Ishikawa (cell line): ENCODE measurements at regions not wholly inside any gene's neighbourhood (a gene's known extent, or its start where the extent isn't known, plus 50 kb on each side); places are given as distances from the start of the nearest gene placed in this dataset.

ENCODE experiments used
- CEBPB ChIP-seq: IDR thresholded peaks from 2 replicates; pipeline ENCODE4 v1.6.1; 2012
- CREB1 ChIP-seq: IDR thresholded peaks from 2 replicates; pipeline ENCODE4 v1.6.1; 2012; ENCODE audit warnings: low read depth
- EGR1 ChIP-seq: IDR thresholded peaks from 2 replicates; pipeline ENCODE4 v1.6.1; 2012
- EP300 ChIP-seq: IDR thresholded peaks from 2 replicates; pipeline ENCODE4 v1.6.1; 2012; ENCODE audit warnings: borderline replicate concordance
- FOXM1 ChIP-seq: IDR thresholded peaks from 2 replicates; pipeline ENCODE4 v1.6.1; 2012; ENCODE audit warnings: low read depth, borderline replicate concordance
- MAX ChIP-seq: IDR thresholded peaks from 2 replicates; pipeline ENCODE4 v1.6.1; 2012
- NFIC ChIP-seq: IDR thresholded peaks from 2 replicates; pipeline ENCODE4 v1.6.1; 2012
- RAD21 ChIP-seq: IDR thresholded peaks from 2 replicates; pipeline ENCODE4 v1.6.1; 2012; ENCODE audit warnings: low read depth
- TAF1 ChIP-seq: IDR thresholded peaks from 2 replicates; pipeline ENCODE4 v1.6.1; 2012; ENCODE audit warnings: low read depth, mild to moderate bottlenecking
- TCF12 ChIP-seq: IDR thresholded peaks from 2 replicates; pipeline ENCODE4 v1.6.1; 2012; ENCODE audit warnings: low read depth
- TEAD4 ChIP-seq: IDR thresholded peaks from 2 replicates; pipeline ENCODE4 v1.6.1; 2012
- YY1 ChIP-seq: IDR thresholded peaks from 2 replicates; pipeline ENCODE4 v1.6.1; 2012; ENCODE audit warnings: low read depth
- ZBTB7A ChIP-seq: IDR thresholded peaks from 2 replicates; pipeline ENCODE4 v1.6.1; 2012; ENCODE audit warnings: low read depth
- TF ChIP-seq, protein P1 (sequence below): IDR thresholded peaks from 2 replicates; pipeline ENCODE4 v1.6.1; 2012; ENCODE audit warnings: low read depth, mild to moderate bottlenecking
- TF ChIP-seq, protein P2 (sequence below): IDR thresholded peaks from 2 replicates; pipeline ENCODE4 v1.6.1; 2012

DNA sequence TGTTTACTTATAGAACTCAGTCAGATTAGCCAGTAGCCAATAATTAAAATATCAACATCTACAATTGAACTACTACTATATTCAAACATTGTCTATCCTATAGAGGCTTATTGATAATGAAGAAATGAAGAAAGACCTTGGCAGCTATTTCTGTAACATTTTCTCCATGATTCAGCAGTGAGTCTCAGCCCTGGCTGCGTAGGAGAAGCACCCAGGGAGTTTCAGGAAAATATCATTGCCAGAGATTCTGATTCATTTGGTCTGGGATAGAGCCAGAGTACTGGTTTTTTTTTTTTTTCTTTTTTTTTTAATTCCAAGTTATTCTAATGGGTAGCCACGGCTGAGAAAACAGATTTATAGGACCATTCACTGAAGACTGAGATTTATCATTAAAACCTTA is 404.8 kb downstream of the TXNL1 start:
- TF ChIP-seq NFIC (no peak), EGR1 (no peak), MAX (no peak), TEAD4 (no peak), TAF1 (no peak), YY1 (no peak), EP300 (no peak), CEBPB (no peak), FOXM1 (no peak), CREB1 (no peak)
- TF ChIP-seq, protein P1, sequence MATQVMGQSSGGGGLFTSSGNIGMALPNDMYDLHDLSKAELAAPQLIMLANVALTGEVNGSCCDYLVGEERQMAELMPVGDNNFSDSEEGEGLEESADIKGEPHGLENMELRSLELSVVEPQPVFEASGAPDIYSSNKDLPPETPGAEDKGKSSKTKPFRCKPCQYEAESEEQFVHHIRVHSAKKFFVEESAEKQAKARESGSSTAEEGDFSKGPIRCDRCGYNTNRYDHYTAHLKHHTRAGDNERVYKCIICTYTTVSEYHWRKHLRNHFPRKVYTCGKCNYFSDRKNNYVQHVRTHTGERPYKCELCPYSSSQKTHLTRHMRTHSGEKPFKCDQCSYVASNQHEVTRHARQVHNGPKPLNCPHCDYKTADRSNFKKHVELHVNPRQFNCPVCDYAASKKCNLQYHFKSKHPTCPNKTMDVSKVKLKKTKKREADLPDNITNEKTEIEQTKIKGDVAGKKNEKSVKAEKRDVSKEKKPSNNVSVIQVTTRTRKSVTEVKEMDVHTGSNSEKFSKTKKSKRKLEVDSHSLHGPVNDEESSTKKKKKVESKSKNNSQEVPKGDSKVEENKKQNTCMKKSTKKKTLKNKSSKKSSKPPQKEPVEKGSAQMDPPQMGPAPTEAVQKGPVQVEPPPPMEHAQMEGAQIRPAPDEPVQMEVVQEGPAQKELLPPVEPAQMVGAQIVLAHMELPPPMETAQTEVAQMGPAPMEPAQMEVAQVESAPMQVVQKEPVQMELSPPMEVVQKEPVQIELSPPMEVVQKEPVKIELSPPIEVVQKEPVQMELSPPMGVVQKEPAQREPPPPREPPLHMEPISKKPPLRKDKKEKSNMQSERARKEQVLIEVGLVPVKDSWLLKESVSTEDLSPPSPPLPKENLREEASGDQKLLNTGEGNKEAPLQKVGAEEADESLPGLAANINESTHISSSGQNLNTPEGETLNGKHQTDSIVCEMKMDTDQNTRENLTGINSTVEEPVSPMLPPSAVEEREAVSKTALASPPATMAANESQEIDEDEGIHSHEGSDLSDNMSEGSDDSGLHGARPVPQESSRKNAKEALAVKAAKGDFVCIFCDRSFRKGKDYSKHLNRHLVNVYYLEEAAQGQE = no peak

DNA sequence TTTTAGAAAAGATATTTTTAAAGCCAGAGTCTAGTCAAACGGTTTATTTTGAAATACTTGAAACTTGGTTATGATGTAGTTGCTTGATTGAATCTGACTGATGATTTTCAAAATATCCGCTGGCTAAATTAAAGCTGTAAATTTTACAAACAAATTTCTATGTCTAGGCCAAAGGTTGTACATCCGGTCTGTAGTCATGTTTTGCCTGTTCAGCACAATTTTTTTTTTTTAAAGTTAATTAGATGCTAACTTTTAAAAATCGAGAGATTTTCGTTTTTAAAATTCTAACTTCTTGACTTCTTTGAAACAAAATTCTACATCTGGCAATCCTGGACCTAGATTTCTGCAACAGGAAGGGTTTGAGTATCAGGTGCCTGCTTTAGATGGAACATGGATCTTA is 412.4 kb downstream of the TXNL1 start:
- TF ChIP-seq TEAD4 (no peak), YY1 (no peak), TCF12 (no peak), EP300 (no peak), NFIC (no peak), MAX (no peak), ZBTB7A (no peak), RAD21 (no peak), CREB1 (no peak), CEBPB (no peak), FOXM1 (no peak)
- TF ChIP-seq, protein P2, sequence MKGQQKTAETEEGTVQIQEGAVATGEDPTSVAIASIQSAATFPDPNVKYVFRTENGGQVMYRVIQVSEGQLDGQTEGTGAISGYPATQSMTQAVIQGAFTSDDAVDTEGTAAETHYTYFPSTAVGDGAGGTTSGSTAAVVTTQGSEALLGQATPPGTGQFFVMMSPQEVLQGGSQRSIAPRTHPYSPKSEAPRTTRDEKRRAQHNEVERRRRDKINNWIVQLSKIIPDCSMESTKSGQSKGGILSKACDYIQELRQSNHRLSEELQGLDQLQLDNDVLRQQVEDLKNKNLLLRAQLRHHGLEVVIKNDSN = no peak

DNA sequence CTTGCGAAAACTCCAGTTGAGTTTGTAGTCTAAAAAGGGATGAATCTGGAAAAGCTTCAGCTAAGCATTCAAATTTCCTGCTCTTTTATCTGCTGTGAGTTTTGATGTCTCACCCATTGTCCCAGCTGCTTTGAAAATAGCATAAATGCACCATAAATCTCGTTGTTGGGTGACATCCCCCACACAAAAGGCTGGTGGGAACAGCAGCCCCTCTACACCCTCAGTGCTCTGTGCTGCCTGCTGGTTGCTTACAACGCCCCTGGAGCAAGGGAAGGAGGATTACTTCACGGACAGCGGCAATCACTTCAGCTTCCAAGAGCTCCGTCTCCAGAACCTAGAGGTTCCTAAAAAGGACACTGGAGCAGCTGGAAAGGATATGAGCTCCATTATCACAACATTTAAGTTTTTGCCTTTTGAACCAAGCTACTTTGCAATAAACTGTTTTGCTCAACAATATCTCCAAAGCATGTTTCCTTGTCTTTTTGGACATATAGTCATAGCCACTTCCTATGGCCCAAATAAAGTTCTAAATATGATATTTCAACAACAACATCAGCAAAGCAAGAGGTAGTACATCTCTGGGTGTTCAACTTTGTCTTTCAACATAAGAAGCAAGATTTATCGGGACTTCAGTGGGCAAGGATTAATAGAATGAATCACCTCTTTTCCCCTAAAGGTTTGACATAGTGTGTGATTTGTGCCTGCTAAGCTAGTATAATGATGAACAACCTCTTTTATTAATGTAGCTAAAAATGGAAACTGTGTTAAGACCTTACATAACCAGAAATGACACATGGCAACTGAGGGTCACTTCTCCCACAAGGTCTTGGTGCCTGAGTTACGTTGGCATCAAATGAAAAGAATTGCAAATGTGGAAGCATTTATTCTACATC is 413.5 kb downstream of the TXNL1 start:
- TF ChIP-seq EP300 = no peak
- TF ChIP-seq TAF1 = no peak
- TF ChIP-seq, protein P2 = no peak
- TF ChIP-seq FOXM1 = no peak
- no peak for TF ChIP-seq RAD21
- TF ChIP-seq EGR1 = no peak
- no peak for TF ChIP-seq YY1
- TF ChIP-seq MAX = no peak
- TF ChIP-seq, protein P1 = no peak
- TF ChIP-seq NFIC = no peak
- no peak for TF ChIP-seq CEBPB
- no peak for TF ChIP-seq TEAD4
- TF ChIP-seq TCF12 = no peak
- no peak for TF ChIP-seq CREB1

GRCh38 chr18:56221195-56222065 is 417.0 kb downstream of the TXNL1 start:
- TF ChIP-seq TEAD4 (no peak), FOXM1 (no peak), CREB1 (no peak)

DNA sequence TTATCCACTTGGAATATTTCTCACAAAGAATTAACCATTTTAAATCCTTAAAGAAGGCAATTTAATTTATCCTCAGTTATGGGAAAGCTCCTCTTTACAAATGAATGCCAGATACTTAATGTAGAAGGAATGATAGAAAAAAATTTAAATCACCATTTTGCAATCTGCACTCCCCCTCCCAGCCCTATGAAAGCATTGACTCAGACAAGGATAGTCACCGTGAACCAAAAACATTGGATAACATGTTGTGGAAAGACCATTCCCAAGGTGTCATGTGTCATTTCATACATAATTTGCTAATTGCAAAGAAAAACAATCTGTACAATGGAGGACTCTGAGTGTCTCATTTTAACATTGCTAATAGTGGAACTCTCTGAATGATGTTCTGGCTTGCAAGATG is 421.0 kb downstream of the TXNL1 start:
- TF ChIP-seq FOXM1 (no peak), EP300 (no peak)
